ENCODE measurements at regions not wholly inside any gene's neighbourhood (a gene's known extent, or its start where the extent isn't known, plus 50 kb on each side); places are given as distances from the start of the nearest gene placed in this dataset.

GRCh38 chr6:106749609-106750008 lies 120.2 kb downstream of the QRSL1 start:
- BruUV-seq (replicated peaks), result no TSS peak

More at GRCh38 chr6:106749609-106750008, 120.2 kb downstream of the QRSL1 start:
- ChIA-PET RAD21 (ENCODE audit: low non-redundant PET in 1 of 2, low total read pairs in 2 of 2, uncharacterized antibody in 2 of 2, unreplicated experiment in 2 of 2) (no interaction called here), POLR2A (interaction anchor here (0.7 kb wide), 1 partner anchor 42 kb away, joined by 3 read pairs; no protein-coding TSS in a partner anchor), CTCF (no interaction called here)
- Histone ChIP-seq H3K4me1 (ENCODE audit: control insufficient read depth in 1 of 2, insufficient read depth in 2 of 2, low read length in 2 of 2) (peaks cover 0 to 4% of the 10 kb centered on the region in 2 experiments; a peak in 1 of 4 replicates), H2AFZ (ENCODE audit: low read depth, low read length, poor library complexity, severe bottlenecking) (no peak overlapping the region), H3K27ac (ENCODE audit: low read depth, low read length) (no peak overlapping the region), H3K9me3 (ENCODE audit: control insufficient read depth in 1 of 2, insufficient read depth in 1 of 2, low read depth in 1 of 2, low read length in 2 of 2) (no peaks in the 10 kb centered on the region), H4K20me1 (ENCODE audit: insufficient read depth) (no peaks in the 10 kb centered on the region), H3K27me3 (ENCODE audit: insufficient read depth, low read length) (no peaks in the 10 kb centered on the region), H3K36me3 (ENCODE audit: control insufficient read depth in 1 of 2, insufficient read depth in 2 of 2, low read length in 2 of 2) (no peaks in the 10 kb centered on the region), H3K9ac (ENCODE audit: low read length) (no peak overlapping the region), H3K4me3 (replicated peaks in 1 of 2; ENCODE audit: low read depth in 1 of 2, low read length in 2 of 2) (no peak overlapping the region), H3K9me2 (ENCODE audit: insufficient read depth) (no peaks in the 10 kb centered on the region), H3K4me2 (ENCODE audit: low read length) (no peak overlapping the region), H3K79me2 (ENCODE audit: insufficient read depth, low read length) (no peaks in the 10 kb centered on the region)
- ATAC-seq (no peak), DNase-seq (ENCODE audit: low read depth, low spot score) (no peak)
- no peak for TF ChIP-seq POLR2A (IDR thresholded peaks at IDR 0.05; ENCODE audit: borderline replicate concordance, extremely low read depth, insufficient read depth, insufficient read length)
- TF ChIP-seq YY1 (IDR thresholded peaks at IDR 0.05; ENCODE audit: extremely low read depth, insufficient replicate concordance, low read depth, low read length), result no peak
- TF ChIP-seq, protein P1, sequence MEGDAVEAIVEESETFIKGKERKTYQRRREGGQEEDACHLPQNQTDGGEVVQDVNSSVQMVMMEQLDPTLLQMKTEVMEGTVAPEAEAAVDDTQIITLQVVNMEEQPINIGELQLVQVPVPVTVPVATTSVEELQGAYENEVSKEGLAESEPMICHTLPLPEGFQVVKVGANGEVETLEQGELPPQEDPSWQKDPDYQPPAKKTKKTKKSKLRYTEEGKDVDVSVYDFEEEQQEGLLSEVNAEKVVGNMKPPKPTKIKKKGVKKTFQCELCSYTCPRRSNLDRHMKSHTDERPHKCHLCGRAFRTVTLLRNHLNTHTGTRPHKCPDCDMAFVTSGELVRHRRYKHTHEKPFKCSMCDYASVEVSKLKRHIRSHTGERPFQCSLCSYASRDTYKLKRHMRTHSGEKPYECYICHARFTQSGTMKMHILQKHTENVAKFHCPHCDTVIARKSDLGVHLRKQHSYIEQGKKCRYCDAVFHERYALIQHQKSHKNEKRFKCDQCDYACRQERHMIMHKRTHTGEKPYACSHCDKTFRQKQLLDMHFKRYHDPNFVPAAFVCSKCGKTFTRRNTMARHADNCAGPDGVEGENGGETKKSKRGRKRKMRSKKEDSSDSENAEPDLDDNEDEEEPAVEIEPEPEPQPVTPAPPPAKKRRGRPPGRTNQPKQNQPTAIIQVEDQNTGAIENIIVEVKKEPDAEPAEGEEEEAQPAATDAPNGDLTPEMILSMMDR (IDR thresholded peaks at IDR 0.05 in 2 of 3, conservative IDR thresholded peaks at IDR 0.05 in 1 of 3; ENCODE audit: borderline replicate concordance in 1 of 3, insufficient read depth in 1 of 3, low read depth in 2 of 3, low read length in 2 of 3), result no peak
- TF ChIP-seq POLR2AphosphoS5 (IDR thresholded peaks at IDR 0.05; ENCODE audit: low read depth, low read length), result no peak
- TF ChIP-seq RAD21 (IDR thresholded peaks at IDR 0.05; ENCODE audit: low read depth), result no peak
- TF ChIP-seq CEBPB (IDR thresholded peaks at IDR 0.05; ENCODE audit: low read depth), result no peak
- TF ChIP-seq, protein P2, sequence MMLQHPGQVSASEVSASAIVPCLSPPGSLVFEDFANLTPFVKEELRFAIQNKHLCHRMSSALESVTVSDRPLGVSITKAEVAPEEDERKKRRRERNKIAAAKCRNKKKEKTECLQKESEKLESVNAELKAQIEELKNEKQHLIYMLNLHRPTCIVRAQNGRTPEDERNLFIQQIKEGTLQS (IDR thresholded peaks at IDR 0.05), result no peak
- no peak for TF ChIP-seq TCF7L2 (IDR thresholded peaks at IDR 0.05; ENCODE audit: borderline replicate concordance, extremely low read depth, insufficient read depth, insufficient read length)
- TF ChIP-seq EZH2phosphoT487 (IDR thresholded peaks at IDR 0.05; ENCODE audit: borderline replicate concordance), result no peak
- TF ChIP-seq EZH2 (IDR thresholded peaks at IDR 0.05), result no peak
- no peak for TF ChIP-seq ZFX (IDR thresholded peaks at IDR 0.05)
- TF ChIP-seq SRF (IDR thresholded peaks at IDR 0.05; ENCODE audit: low read depth), result no peak
- intact Hi-C loops (cut with micrococcal nuclease), result no loop called here
